ENCODE measurements at regions not wholly inside any gene's neighbourhood (a gene's known extent, or its start where the extent isn't known, plus 50 kb on each side); places are given as distances from the start of the nearest gene placed in this dataset.

DNA sequence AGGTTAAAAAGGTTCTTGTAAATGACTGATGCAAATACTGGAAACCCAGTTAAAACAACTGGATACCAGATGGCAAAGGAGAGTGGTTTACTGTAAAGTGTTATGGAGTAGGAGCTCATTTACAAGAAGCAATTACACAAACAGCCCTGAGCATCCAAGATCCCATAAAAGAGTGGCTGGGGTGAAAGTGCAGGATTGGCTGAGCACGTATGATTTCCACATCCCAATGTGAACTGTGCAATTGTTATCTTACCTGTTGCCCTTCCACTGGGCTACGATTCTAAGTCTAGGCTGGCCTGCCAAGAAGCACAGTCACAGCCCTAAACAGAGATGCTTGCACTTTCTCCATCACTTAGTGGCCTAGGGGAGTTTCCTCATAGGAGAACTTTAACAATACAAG is 277.6 kb upstream of the RUNX1 start:
- no peak for DNase-seq

DNA sequence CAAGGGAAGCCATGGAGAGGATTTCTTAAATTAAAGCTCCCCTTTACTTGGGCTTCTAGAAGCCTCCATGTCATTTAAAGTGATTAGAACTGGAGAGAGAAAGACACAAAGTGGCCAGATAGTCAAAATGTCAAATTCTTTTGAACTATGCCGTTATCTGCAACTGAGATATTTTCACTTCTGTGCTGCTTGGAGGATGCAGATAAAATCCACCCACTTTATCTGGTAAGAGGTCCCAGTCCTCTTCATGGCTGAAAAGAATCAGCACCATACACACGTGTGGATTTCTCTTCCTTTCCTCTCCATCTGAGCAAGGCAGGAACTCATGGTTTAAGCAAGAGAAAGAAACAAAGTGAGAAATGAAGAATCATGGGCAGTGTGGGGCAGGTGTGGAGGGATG is 276.9 kb upstream of the RUNX1 start:
- DNase-seq = no peak

DNA sequence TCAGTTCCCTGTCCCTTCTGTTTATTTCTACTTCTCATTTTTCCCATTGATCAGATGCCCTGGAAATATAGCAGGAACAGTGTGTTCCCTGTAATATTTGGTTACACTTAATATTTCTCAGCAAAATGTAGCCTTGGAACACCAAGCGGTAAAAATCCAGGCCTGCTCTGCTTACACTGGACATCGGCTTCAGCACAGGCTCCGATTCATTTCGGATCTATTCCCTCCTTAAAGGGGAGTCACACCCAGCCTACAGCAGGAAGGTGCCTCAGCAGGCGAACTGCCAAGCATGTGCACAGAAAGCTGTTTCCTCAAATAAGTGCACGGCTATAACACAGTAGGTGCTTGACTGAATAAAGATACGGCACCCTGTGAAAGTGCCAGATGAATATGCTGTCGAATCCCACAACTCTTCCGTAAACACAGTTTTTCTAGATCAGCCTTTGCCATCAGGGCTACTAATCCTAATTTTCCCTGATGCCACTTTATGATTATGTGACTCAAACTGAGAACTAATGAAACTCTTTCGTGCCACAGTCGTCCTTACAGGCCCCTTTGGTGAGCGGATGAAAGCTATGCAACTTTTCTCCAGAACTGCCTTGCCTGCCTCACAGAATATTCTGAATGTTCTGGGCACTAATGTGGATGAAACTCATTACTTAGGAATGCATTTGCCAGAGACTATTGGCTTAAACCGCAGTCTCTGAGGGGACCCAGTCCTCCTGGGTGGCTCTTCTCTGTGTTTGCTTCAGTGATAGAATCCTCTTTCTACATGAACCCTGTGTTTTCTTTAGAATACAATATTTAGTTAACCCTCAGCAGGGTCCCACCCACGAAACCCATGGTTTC is 275.5 kb upstream of the RUNX1 start:
- DNase-seq = no peak

GRCh38 chr21:35323947-35324346 is 274.8 kb upstream of the RUNX1 start:
- DNase-seq = no peak

GRCh38 chr21:35321322-35322200 is 272.5 kb upstream of the RUNX1 start:
- DNase-seq = no peak

GRCh38 chr21:35319684-35320283 is 270.7 kb upstream of the RUNX1 start:
- DNase-seq = no peak

DNA sequence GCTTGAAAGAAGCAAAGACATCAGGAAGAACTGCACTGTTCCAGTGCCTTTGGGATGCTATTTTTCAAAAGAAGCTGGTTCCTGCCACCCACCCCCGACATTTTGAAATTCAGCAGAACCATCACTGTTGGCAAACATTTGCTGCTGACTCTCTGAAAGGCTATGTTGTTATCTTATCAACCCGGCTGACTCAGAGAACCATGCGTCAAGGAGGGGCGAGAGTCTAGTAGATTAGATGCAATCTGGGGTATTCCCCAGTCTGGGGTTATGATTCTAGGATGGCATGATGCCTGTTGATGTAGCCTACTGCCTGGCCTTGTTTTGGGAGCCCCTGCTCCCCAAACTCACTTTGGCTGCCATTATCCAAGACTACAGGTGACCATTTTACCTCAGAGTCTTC is 267.8 kb upstream of the RUNX1 start:
- DNase-seq = no peak

GRCh38 chr21:35316456-35316855 is 267.4 kb upstream of the RUNX1 start:
- no peak for DNase-seq

GRCh38 chr21:35314857-35315582 is 265.9 kb upstream of the RUNX1 start:
- DNase-seq = no peak

DNA sequence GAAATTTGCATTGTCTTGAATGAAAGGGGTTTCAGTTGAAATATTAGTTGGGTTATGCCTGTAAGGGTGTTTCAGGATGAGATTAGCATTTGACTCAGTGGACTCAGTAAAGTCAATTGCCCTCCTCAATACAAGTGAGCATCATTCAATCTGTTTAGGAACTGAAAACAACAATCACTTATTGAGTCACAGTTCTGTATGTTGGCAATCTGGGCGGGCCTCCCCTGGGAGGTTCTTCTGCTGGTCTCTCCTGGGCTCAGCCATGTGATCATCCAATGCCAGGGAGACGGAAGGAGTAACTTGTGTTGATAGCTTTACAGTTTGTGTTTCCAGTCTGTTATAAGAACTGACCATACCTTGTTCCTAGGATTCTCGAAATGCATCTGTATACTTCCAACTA is 262.9 kb upstream of the RUNX1 start:
- no peak for DNase-seq

GRCh38 chr21:35309316-35309715 is 260.2 kb upstream of the RUNX1 start:
- DNase-seq = no peak

DNA sequence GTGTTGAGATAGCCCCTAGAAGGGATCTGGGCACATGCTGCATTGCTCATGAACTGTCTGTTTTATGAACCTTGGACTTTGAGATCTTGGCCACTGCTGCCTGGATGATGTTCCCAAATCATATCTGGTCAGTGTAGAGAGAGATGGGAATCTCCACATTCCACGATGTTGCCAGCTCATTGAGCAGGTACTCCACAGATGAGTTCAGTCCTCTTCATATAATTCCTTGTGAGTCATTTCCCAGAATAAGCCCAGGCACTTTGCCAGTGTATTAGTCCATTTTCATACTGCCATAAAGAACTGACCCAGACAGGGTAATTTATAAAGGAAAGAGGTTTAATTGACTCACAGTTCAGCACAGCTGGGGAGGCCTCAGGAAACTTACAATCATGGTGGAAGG is 254.0 kb upstream of the RUNX1 start:
- DNase-seq = no peak

- DNase-seq = no peak
Observed at GRCh38 chr21:35298757-35299156, 249.7 kb upstream of the RUNX1 start.

- DNase-seq = no peak
Observed at GRCh38 chr21:35297665-35298064, 248.6 kb upstream of the RUNX1 start.

DNA sequence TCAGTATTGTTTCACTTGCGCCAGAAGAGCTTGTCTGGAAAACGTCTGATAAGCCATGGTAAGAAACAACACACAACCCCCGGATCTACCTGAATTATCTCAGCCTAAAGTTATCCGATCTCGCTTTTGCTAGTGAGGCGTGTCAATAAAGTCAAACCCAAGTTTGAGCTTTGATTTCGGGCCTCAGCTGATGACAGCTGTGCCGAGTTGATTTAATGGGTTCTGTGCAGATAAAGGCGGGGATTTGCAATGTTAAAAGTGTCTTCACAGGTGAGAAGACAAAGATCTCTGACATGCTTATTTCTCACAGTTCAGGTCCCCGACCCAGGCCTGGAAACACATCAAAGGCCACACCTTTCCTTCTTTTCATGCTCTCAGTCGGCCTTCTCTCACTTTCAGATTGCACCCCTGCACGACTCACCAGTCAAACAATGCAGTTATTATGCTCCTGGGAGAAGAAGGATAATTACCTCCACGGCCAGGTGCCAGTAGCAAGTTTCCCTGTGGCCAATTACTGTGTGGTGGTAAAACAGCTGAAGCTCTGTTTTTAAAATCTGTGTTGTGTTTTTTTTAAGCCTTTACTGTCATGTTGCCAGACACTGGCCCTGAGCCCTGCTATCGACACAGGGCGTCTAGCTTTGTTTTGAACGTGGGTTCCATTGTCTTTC is 245.3 kb upstream of the RUNX1 start:
- no peak for DNase-seq

- no peak for DNase-seq
Observed at GRCh38 chr21:35291973-35292627, 243.0 kb upstream of the RUNX1 start.

GRCh38 chr21:35291034-35291433 is 241.9 kb upstream of the RUNX1 start:
- DNase-seq = no peak

DNA sequence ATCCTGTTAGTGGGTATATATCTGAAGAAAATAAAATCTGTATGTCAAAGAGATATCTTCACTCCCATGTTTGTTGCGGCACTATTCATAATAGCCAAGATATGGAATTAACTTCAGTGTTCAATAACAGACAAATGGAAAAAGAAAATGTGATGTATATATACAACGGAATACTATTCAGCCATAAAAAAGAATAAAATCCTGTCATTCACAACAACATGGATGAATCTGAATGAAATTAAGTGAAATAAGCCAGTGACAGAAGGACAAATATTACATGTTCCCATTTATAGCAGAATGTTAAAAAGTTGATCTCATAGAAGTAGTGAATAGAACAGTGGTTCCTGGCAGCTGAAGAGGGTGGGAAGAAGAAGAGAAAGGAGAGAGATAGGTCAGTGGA is 239.1 kb upstream of the RUNX1 start:
- DNase-seq = no peak

GRCh38 chr21:35284199-35284598 is 235.1 kb upstream of the RUNX1 start:
- no peak for DNase-seq

GRCh38 chr21:35282944-35283343 is 233.8 kb upstream of the RUNX1 start:
- no peak for DNase-seq

DNA sequence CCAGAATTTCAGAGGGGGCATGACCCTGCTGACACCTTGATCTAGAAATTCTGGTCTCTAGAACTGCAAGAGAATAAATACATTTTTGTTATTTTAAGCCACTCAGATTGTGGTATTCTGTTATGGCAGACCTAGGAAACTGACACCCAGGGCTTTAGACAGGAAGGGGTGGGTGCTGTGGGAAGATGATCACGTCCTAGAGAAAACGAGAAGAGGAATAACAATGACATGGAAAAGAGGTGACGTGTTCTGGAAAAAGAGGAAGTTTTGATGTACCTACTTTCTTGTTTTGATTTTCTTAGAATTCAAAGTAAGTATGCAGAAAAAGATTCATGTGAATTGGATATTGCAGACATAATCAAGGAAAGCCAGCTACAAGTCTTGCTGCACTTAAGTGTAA is 232.9 kb upstream of the RUNX1 start:
- DNase-seq = no peak

DNA sequence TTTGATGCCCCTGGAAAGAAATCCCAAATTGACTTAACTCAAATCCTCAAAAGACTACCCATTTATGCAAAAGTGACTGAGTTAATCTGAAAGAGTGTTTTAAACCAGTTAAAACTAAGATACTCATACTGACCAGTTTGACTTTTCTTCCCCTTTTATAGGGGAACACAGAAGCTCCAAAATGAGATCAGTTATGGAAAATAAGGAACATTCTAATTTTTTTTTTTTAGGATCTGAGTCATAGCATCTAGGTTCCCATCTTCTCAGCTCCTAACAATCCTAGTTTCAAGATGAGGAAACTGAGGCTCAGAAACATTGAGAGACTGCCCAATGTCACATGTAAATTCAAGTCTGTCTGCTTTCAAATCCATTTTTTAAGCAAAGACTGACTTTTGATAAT is 231.1 kb upstream of the RUNX1 start:
- DNase-seq = no peak
